Inferior parietal cortex (tissue), 1 donor: ENCODE measurements at regions not wholly inside any gene's neighbourhood (a gene's known extent, or its start where the extent isn't known, plus 50 kb on each side); places are given as distances from the start of the nearest gene placed in this dataset.
"Not testable (repeated sequence)": the region's sequence is repeated elsewhere in the genome, so short reads cannot be mapped to it uniquely, and the experiment has no call there.

ENCODE experiments used
- DNase-seq: peaks from one replicate; pipeline ENCODE4 v3.0.0-alpha.2; 2016; ENCODE audit errors: extremely low spot score

DNA sequence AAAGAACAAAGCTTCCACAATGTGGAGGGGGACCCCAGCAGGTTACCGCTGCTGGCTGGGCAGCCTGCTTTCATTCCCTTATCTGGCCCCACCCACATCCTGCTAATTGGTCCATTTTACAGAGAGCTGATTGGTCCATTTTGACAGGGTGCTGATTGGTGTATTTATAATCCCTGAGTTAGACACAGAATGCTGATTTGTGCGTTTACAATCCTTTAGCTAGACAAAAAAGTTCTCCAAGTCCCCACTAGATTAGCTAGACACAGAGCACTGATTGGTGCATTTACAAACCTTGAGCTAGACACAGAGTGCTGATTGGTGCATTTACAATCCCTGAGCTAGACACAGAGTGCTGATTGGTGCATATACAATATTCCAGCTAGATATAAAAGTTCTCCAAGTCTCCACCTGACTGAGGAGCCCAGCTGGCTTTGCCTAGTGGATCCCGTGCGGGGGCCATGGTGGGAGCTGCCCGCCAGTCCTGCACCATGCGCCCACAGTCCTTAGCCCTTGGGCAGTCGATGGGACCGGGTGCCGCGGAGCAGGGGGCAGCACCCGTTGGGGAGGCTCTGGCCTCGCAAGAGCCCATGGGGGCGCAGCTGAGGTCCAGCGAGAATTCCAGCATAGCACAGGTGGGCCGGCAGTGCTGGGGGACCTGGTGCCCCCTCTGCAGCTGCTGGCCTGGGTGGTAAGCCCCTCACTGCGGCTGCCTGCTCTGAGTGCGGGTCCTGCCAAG, 88.8 kb upstream of the MYLIP start:
- not testable (repeated sequence) for DNase-seq

DNA sequence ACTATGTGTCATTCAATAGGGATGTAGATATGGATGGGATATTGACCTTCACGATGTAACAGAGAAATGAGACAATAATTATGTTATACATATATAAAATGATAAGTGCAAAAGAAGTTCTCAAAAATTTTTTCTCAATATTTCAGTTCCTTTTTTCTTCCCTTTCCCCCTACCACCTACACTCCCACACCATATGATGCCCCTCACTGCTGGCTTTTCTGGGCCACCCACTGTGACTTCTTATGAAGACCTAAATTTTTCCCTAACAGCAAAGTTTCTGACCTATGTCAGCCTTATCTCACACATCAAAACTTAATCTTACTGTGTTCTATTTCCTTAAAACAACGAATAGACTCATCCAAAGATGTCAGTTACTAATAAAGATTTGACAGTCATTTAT, 89.9 kb upstream of the MYLIP start:
- DNase-seq, result no peak

DNA sequence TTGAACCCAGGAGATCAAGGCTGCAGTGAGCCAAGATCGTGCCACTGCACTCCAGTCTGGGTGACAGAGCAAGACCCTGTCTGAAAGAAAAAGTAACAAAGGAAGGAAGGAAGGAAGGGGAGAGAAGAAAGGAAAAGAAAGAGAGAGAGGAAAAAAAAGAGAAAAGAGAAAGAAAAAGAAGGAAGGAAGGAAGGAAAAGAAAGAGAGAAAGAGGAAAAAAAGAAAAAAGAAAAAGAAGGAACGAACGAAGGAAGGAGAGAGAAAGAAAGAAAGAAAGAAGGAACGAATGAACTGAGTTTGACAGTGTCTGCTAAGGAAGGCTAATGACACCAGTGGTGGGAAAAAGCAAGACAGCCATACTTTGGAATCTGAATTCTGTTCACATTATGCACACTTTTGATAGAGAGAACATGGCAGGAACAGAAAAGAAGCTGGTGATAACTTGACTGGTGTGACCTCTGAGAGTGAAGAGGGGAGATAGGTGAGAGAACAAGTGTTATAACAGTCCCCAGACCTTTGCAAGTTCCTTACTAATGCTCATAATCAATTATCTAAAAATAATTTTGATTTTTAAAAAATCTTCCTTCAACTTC, 93.3 kb upstream of the MYLIP start:
- no peak for DNase-seq

DNA sequence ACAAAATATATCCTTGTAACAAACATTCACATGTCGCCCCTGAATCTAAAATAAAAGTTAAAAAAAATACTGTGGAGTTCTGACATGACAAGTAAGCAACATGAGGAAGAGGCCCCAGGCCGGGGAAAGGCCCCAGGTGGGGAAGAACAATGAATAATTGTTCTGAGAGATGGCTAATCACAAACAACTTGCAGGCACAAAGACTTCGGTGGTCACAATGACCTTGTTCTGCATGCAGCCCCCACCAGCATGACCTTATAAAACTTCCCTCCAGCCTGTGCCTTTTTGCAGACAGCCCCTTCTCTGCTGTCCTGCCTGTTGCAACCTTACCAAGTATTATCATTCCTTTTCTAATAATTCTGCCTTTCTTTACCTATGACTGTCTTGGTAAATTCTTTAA, 95.7 kb upstream of the MYLIP start:
- DNase-seq, result no peak

DNA sequence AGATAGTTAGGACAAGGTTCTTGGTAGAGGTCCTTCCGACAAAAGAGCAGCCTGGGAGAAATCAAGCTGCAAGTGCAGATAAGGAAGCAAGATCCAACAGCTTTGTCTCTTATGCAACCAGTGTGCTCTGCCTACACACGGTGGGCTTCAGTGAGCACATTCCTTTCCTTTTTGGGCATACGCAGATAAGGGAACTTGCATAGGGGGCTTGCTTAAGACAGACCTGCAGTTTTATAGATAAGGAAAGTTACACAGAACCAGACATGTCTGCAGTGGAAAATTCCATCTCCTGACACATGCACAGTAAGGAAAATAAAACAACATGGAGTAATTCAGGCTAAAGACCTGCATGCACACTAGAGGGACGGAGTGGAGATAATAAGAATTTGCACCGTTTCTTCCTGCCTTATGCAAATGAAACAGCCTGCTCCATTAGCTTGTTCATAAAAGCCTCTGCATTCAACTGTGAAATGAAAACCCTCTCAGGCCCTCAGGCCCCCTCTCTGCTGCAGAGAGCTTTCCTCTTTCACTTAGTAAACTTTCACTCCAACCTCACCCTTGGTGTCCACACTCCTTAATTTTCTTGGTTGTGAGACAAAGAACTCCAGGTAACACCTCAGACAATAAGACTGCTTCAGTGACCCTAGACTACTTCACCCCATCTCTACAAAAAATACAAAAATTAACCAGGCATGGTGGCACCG, 97.5 kb upstream of the MYLIP start:
- DNase-seq, result peak; percentile 38

DNA sequence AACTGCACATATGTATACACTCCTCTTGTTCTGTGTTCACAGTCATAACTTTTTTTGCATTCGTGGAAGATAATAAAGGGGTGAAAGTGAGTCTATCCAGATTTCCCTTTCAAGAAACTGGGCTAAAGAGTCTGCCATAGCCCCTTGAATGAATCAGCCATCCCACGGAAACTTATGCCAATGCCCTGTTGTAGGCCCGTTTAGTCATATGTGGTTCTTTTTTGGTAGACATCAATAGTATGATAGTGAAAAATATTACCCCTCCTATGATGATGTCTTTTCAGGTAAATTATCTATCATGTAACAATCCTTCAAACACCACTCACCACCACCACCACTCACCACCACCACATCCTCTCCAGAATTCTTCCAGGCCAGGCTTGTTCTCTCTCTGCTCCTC, 99.9 kb upstream of the MYLIP start:
- no peak for DNase-seq

DNA sequence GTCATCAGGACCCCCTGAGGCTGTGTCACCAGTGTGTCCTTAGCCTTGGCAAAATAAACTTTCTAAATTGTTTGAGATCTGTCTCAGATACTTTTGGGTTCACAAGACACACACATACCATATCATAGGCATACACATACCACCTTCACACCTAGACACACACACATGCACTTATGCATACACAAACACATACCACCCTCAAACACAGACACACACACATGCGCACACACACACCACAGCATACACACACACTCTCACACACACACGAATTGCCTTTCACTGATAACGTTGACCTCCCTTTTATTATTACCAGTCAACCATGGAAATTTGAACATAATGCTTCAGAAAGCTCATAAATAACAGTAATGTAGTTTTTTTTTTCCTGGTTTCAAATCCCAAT, 108.6 kb upstream of the MYLIP start:
- no peak for DNase-seq

DNA sequence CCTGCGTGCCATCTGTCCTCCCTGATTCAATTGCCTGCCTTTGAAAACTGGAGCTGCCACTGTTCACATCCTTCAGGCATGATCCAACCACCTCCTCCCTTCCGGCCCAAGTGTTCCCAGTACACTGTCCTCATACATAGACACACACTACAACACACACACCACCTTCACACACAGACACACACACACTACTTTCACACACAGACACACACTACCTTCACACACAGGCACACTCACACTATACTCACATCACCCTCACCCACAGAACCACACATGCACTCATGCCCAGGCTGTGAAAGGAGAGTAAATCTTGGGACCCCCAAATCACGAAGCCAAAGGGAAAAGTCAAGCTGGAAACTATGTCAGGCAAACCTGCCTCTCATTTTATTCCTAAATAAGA, 109.4 kb upstream of the MYLIP start:
- no peak for DNase-seq

DNA sequence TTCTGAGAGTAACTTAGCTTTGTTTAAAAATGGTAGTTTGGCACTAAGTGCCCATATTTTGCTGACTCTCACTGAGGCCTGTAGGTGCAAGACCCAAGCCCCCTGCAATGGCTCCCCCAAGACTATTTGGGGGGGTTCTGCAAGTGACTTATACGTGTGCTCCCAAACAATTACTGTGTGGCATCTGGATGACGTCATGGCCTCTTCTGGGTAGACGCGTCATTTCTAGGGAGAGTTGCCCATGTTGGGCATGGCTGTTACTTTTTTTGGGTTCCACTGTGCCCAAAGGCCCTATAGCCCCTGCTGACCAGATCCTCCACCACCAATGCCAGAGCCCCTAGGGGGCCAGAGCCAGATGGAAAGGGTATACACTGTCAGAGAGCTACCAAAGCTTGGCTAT, 110.3 kb upstream of the MYLIP start:
- DNase-seq, result no peak

DNA sequence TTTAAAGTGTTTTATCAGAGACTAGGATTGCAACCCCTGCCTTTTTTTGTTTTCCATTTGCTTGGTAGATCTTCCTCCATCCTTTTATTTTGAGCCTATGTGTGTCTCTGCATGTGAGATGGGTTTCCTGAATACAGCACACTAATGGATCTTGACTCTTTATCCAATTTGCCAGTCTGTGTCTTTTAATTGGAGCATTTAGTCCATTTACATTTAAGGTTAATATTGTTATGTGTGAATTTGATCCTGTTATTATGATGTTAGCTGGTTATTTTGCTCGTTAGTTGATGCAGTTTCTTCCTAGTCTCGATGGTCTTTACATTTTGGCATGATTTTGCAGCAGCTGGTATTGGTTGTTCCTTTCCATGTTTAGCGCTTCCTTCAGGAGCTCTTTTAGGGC, 114.6 kb upstream of the MYLIP start:
- DNase-seq, result not testable (repeated sequence)

DNA sequence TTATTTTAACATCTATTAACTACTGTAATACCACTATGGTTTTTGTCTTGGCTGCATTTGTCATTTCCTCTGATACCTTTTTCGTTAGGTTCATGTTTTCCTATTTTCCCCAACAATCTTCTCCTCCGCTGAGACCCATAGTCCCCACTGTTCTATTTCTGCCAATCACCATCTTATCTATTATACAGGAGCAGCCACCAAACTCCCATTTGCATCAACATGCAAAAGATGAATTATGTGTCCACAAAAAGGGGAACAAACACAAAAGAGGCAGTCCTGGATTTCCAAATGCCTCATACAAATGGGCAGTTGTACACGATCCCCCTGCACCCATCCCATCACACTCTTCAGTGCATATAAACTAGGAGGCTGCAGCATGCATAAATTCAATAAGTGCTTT, 121.7 kb upstream of the MYLIP start:
- no peak for DNase-seq

DNA sequence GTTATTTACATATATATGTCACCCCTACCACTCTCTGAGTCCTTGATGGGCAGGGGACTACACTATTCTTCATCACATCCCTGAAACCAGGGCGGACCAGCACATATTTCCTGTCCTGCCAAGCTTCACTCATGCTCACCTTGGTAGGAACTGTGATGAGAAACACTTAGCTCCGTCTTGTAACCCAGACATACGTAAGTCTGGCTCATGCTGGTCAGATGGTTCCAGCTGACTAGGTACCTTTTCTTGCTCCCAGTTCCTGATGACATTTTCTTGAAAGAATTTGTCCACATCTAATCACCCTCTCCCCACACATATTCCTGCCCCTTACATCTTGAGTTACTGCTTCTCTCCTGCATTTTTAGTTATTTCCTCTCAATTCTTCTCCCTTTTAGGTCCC, 122.2 kb upstream of the MYLIP start:
- DNase-seq, result no peak

DNA sequence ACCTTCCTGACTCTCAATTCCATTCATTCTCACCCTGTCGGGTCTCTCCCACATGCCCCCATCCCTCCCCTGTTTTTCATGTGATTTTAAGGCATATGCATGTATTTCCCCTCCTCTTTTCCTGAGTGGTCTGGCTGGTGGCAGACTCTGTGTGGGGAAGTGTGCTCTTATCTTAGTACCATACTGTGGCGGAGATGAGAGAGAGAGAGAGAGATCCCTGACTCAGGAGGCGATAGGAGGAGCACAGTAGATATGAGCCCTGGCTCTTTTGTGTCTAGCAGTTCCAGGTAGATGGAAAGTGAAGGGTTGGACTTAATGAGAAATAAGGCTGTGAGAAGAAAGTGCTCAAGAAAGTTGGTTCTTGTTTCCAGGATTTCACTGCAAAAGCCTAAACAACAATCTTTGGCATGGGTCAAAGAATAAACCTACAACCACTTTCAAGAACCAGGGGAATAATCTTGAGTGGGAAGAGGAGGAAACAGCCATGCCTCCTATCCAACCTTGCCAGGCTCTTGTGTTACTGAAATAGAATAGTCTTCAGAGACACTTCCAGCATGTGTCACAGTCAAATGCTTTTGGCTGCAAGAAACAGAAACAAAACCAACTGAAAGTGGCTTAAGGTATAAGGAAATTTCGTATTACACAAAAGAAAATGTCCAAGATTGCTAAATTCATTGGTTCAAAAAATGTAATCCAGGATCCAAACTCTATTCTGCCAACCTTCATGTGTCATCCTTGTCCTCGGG, 123.8 kb upstream of the MYLIP start:
- DNase-seq, result no peak

DNA sequence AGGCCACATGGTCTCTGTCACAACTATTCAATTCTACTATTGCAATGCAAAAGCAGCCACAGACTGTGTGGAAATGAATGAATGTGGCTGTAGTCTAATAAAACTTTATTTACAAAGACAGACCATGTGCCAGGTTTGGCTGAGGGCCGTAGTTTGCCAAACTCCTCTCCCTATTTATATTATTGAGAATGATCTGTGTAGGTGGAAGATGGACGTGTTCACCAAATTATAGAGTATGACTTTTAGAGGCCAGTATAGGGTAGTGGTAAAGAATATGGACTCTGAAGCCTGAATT, 125.7 kb upstream of the MYLIP start:
- DNase-seq, result no peak

DNA sequence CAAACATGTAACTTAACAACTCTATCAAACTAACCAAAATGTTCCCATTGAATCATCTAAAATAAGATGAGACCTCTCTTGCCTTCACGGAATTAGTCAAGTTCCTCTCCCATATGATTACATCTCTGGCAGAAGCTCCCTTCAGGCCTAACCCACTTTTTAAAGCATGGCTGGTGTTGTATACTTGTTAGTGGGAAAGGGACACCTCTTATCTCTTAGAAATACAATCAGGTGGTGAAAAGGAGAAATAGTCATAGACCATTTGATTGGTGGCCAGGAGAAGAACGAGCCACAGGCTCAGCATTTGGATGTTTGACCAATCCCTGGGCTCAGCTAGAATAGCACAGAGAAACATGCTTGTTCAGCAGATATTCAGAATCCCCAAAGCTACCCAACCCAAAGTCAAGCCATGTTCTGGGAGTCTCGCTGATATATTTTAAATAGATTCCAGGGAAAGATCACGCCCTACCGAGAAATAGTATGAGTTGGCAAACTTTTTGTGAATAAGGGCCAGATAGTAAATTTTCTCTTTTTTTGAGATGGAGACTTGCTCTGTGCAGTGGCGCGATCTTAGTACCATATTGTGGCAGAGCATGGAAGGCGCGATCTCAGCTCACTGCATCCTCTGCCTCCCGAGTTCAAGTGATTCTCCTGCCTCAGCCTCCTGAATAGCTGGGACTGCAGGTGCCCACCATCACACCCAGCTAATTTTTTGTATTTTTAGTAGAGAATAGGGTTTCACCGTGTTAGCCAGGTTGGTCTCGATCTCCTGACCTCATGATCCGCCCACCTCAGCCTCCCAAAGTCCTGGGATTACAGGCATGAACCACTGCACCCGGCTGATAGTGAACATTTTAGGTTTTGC, 126.3 kb upstream of the MYLIP start:
- no peak for DNase-seq

DNA sequence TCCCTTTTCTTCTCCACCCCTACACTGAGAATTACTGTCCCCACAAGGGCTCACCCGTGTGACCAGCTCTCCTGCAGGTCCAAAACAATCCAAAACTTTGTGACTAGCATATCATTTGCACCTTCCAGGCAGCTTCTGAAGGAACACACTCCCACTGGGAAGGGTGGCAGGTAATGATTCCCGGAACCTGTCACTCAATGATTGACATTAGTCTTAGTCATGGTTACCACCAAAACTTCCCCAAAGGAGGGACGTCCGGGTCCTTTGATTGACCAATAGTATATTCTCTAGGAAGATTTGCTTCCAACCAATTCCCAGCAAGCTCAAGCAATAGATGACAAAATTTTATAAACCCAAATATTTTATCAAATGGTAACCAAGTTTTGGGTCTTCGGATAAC, 127.7 kb upstream of the MYLIP start:
- DNase-seq, result no peak

DNA sequence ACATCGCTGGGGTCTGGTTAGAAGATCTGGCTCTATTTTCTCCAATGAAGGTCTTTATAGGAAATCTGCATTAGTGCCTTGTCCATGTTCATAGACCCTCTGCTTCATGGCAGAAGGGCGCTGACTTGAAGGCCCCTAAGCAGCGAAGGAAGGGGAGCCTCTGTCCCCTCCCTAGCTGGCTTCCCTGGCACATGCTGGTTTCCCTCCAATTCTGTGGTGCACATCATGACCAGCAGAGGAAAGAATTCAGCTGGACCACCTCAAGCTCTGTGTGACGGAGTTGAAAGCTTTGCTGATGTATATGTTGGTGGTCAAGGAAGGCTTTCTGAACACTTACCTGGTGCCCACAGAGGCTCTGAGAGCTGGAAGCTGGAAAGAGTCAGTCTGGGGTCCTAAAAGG, 129.7 kb upstream of the MYLIP start:
- DNase-seq, result no peak

DNA sequence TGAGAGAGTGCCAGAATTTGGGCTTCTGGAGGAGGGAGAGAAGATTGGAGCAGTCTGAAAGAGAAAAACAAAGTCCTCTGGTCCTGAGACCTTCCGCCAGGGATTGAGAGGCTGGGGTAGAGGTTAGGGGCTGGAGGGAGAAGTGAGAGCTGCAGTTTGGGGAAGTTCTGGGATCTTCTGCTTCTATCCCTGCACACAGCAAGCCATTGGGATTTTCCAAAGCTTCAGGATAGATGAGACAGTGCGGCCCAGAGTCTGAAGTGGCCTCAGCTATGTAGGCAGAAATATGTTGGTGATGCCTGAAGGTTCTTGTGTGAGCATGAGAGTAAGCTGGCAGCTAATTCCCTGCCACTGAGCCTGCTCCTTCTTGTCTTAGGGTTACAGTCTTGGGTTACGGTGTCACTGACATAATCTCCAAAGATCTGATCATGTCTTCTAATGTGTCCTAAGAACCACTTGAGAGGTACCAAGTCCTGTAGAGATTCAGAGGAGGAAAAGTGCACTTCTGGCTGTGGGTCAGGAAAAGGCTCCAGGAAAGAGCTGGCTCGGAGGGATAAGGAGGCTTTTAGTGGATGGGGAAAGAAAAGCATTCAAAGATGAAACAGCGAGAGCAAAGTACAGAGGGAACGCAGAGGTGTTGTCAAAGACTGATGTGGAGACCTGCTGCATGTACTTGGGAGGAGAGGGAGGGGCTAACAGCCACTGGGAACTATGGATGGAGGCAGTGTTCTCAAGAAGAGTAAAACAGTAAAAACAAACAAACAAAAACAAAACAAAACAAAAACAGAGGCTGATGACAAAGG, 131.1 kb upstream of the MYLIP start:
- DNase-seq, result no peak

DNA sequence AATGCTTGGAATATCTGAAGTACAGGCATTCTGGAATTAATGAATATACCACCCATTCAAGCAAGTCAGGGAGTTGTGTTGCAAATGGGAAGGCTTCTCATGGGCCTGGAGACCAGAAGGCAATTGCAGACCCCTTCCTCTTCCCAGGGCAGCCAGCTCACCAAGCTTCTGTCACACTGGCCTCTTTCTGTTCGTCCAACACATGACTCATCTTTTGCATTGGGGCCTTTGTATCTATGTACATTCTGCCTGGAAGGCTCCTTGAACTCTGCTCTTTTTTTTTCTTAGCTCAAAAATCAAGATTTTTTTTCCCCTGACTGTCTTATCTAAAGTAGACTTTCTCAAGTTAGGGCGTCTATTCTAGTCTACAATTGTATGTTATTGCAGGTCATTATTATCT, 132.9 kb upstream of the MYLIP start:
- DNase-seq, result no peak

DNA sequence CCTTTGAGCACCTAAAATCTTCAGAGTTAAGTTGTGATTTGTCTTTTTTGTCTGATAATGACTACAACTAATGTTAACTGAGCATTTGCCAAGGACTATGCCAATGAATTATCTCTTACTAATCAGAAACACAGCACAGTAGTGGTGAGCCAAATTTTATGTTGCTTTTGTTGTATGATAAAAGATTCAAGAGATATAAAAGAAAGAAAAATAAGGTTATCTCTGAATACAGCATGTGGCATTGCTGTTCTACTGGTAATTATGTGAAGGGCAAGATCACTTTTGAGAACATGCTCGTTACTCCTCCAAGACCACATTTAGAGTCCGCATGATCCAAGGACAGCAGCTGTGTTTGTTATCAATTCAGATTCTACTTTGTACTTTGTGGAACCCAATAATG, 133.4 kb upstream of the MYLIP start:
- no peak for DNase-seq
